HG02943 (cell line): ENCODE measurements at regions not wholly inside any gene's neighbourhood (a gene's known extent, or its start where the extent isn't known, plus 50 kb on each side); places are given as distances from the start of the nearest gene placed in this dataset.

ENCODE experiments used
- ATAC-seq: cut with Tn5 transposase; IDR thresholded peaks from one replicate; pipeline ENCODE4 v1.9.1; 2021; ENCODE audit warnings: mild to moderate bottlenecking, low read depth, moderate library complexity; ENCODE audit not compliant: unreplicated experiment

DNA sequence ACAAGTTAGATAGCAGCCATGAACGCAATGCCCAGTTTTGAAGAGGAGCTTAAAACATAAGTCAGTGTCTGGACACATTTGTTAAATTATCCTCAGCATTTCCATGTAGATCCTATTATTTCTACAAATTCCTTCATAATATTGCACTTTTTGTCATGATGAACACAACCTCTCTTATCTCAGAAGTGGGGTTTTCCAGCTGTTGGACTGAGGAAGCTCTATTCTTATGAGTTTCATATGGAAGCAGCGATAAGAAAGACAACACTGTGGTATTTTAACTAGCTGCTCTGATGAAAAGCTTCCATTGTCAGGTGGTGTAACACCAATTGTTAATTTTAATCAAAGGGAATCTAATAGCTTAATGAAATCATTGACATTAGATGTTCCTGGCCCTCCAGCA, 308.7 kb downstream of the GBA3 start:
- ATAC-seq: no peak

DNA sequence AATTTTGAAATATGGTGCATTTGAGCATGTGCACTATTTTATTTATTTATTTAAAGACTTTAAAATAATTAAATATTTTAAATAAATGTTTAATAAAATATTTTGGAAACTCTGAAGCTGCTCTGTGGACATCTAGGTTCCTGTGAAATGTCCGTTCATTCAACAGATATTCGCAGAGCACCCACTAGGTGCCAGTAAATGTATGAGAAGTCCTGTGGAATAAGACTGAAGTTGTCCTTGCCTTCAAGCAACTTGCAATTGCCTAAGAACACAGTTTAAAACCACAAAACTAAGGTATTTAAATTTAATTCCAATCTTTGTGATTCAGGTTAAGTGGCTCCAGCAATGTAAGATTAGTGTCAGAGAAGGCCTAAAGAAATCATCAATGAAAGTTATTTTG, 306.7 kb downstream of the GBA3 start:
- no peak for ATAC-seq

DNA sequence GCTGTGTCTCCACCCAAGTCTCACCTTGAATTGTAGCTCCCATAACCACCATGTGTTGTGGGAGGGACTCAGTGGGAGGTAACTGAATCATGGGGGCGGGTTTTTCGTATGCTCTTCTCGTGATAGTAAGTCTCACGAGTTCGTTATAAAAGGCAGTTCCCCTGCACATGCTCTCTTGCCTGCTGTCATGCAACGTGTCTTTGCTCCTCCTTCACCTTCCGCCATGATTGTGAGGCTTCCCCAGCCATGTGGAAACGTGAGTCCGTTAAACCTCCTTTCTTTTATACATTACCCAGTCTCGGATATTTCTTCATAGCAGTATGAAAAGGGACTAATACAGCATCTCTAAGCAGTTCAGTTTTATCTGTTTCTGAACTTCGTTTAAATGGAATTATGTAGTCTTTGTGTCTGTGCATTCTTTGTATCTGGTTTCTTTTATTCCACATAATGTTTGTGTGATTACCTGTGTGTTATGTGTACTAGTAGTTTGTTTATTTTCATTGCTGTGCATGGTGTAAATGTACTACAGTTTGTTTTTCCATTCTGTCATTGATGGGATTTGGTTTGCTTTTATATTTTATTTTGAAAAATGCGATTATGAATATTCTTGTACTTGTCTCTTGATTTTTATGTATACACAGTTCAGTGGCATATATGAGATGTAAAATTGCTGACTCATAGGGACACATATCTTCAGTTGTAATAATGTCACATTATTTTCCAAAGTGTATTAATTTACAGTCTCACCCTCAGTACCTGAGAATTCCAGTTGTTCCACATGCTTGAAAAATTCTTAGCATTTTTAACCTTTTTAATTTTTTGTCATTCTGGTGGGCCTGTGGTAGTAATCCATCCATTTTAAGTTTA, 304.9 kb downstream of the GBA3 start:
- ATAC-seq: no peak

DNA sequence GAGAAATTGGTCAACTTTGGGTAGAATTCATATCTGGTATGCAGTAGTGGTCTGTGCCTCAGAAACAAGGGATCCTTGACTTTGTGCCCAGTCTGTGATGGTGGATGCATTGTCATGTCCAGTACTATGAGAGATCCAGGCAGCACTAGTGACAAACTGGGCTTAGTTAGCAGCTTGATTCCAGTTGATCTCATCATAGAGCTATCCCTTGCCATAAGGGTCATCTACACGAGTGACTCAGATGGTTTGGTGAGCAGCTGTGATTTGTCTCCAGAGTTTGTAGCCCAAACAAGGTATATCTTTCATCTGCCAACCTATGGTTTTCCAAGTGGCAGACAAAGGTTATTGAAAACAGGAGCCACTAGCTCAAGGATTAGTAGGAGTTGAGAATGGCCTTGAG, 298.8 kb downstream of the GBA3 start:
- no peak for ATAC-seq

- ATAC-seq: no peak
Observed at GRCh38 chr4:22988526-22988925, 295.8 kb downstream of the GBA3 start.

DNA sequence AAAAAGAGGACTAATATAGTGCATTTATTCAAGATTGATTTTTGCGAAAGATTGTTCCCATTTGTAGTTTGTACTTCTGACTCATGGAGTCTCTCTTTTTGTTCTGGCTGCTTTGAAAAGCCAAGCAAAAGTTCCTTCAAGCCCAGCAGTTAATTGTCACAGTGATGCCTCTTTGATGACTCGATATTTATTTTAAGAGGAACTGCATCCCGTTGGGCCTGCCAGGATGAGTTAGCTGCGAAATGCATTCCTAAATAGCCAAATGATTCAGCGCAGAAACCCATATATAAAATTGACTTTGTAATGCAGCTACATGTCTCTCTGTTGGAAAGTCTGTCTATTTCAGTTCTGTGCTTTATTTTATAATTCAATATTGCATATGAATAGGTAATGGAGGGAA, 295.1 kb downstream of the GBA3 start:
- no peak for ATAC-seq

DNA sequence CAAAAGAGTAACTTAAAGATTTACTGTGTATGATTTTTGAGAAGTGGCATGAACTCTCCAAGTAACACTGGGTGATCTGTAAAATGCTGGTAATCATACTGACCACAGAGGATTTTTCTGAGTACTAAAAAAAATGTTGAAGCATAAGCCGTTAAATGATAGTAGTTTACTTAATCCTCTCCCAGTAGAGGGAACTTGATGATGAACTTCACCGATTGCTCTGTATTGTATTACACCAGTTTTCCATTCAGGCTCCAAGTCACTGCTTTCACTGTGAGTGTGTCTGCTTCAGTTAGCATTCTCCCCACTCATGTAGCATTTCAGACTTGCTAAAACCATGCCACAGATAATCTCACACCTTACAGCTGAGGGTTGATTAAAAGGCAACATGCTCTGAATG, 294.1 kb downstream of the GBA3 start:
- ATAC-seq: no peak

GRCh38 chr4:22986262-22986661, 293.5 kb downstream of the GBA3 start:
- no peak for ATAC-seq

DNA sequence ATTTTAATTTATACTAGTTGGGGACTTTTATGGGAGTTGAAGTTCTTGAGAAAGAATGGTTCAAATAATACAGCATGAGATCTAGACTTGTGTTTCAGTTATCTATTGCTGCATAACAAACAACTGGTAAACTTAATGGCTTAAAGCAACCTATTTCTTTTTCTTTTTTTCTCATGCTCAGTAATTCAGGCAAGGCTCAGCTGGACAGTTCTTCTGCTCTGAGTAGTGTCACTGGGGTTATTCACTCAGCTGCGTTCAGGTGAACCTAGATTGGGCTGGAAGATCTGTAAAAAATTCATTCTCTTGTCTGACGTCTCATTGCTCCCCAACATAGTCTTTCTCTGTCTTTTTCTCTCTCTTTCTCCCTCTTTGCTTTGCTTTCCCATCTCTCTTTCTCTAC, 291.7 kb downstream of the GBA3 start:
- no peak for ATAC-seq

GRCh38 chr4:22978656-22979055, 285.9 kb downstream of the GBA3 start:
- ATAC-seq: no peak

- no peak for ATAC-seq
Observed at GRCh38 chr4:22970665-22971064, 277.9 kb downstream of the GBA3 start.

DNA sequence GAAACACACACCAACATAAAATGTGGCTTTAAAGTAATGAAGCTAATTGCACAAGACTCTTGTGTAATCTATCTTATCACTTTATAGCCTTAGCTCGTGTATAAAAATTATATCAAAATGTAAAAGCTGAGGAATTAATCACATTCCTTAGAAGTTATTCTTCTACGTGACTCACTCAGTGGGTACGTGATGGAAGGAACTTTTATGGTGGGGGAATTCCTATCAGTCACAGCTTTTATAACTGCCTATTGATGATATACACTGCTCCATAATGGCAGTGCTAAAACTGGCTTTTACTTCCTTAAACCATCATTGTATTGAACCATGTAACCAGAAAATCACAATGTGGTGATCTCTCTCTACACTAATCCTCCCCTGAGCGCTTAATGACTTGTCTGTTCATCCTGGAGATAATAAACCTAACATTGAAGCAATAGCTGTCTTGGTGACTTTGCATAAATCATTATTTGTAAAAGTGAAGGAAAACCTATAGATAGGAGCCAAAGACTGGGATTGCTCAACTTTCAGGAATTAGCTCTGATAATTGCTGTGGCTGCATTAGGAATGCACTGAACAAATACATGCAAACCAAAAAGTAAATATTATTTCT, 276.7 kb downstream of the GBA3 start:
- no peak for ATAC-seq

GRCh38 chr4:22962295-22962694, 269.6 kb downstream of the GBA3 start:
- ATAC-seq: no peak

DNA sequence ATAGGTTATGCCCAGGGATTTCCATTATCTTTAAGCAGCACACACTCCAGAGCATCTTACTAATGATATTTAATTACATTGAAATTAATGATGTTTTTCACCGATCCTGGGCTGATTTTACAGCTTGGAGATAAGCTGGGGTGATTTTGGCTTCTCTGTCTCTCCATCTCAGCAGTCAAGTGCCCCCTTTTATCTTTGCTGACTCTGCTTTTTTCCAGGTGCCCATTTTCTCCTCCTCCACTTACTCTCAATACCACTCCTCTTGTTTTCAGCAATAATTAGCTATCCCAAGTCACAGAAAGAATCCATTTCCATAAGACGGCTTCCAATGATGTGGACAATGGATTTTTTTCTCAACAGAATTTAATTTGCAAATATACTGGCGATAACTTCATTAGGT, 266.7 kb downstream of the GBA3 start:
- ATAC-seq: no peak

GRCh38 chr4:22957774-22958309, 265.1 kb downstream of the GBA3 start:
- no peak for ATAC-seq

- ATAC-seq: no peak
Observed at GRCh38 chr4:22949161-22949855, 256.6 kb downstream of the GBA3 start.

DNA sequence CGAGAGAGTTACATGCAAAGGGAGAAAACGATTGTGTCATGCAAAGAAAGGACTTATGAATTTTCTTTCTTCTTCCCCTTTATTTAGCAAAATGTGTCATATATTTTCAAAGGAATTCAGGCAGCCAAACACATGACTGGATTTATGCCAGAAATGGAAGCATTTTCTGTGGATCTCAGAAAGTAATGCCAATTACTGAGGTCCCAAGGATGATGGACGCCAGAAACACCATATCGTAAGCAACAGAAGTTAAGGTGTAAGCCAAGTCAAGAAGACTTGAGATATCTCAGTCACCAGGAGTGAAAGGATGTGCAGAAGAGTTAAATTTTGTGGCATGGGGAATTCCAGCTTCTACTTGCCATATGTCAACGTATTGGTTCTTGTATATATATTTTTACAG, 255.1 kb downstream of the GBA3 start:
- ATAC-seq: no peak

DNA sequence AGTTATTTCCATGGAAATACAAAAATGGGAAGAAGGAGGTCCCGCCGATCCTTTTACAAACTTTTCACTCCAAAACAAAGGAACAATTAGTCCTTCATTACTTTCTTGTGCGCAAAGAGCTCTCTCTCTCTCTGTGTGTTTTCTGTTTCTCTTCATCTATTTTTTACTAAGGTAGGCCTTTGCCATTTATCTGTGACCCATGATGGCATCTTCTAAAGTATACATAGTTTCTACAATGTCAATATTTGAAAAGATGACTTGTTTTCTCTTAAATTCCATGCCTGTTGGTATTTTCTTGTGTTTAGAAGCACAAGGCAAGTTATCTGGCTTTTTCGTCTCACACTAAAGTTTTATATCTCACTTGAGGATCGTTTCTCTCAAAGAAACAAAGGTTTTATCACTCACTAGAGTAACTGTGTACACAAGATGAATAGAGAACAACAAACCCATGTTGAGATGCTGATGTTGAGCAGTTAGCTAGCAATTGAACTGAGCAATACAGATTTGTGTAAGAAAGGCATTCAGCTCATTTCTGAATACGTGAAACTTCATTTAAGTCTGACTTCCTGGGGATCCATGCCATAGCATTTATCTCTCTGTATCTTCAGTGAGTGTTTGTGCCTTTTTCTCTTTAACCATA, 250.3 kb downstream of the GBA3 start:
- ATAC-seq: no peak

DNA sequence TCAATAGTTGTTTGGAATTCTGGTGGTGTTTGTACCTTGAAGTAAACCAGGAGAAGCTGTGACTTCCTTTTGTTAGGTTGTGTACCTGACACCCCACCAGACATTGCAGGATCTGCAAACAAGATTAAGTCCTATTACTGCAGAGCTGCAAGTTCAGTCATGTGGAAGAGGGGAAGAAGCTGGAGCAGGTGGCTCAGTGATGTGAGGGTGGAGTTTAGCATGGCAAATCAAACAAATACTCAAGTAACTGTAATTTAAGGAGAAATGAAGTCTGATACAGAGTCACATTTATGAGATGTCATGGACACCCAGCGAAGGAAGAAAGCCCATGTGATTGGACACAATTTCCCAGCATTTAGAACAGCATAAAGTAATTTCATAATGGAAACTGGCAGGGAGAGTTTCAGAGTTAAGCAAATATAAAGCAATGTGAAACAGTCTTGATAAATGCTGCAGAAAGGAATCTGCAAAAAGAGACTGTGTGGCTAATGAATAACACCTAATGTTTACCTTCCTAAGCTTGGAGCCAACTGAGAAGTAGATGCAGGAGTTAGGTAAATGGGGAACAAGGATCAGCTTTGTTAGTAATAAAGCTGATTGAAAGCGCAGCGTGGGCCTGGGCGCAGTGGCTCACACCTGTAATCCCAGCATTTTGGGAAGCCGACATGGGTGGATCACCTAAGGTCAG, 249.1 kb downstream of the GBA3 start:
- no peak for ATAC-seq

GRCh38 chr4:22932326-22932725, 239.6 kb downstream of the GBA3 start:
- no peak for ATAC-seq
